Chondrocyte (in vitro differentiated cells): ENCODE measurements at regions not wholly inside any gene's neighbourhood (a gene's known extent, or its start where the extent isn't known, plus 50 kb on each side); places are given as distances from the start of the nearest gene placed in this dataset.
"Not testable (repeated sequence)": the region's sequence is repeated elsewhere in the genome, so short reads cannot be mapped to it uniquely, and the experiment has no call there.

Experiments
- DNase-seq: peaks from one replicate; pipeline ENCODE4 v3.0.0; 2021; ENCODE audit warnings: mixed read lengths, low spot score
- H3K27ac Mint-ChIP-seq: one replicate; pipeline ENCODE4 v1.8.0; 2021; ENCODE audit warnings: mild to moderate bottlenecking, moderate library complexity, mixed read lengths; ENCODE audit not compliant: unreplicated experiment
- H3K27me3 Mint-ChIP-seq: 2 replicates; pipeline ENCODE4 v1.8.0; 2021; ENCODE audit warnings: low read depth, mixed read lengths
- H3K36me3 Mint-ChIP-seq: 2 replicates; pipeline ENCODE4 v1.8.0; 2021; ENCODE audit warnings: low read depth, mixed read lengths
- H3K4me1 Mint-ChIP-seq: 2 replicates; pipeline ENCODE4 v1.8.0; 2021; ENCODE audit warnings: low read depth, mild to moderate bottlenecking, mixed read lengths
- H3K4me3 Mint-ChIP-seq: one replicate; pipeline ENCODE4 v1.8.0; 2021; ENCODE audit warnings: mild to moderate bottlenecking, moderate library complexity, mixed read lengths; ENCODE audit not compliant: unreplicated experiment
- H3K9me3 Mint-ChIP-seq: 2 replicates; pipeline ENCODE4 v1.8.0; 2021; ENCODE audit warnings: low read depth, mixed read lengths
- TF ChIP-seq, protein P1 (sequence below): fragments of 200-600 bp; sonication (generic); IDR thresholded peaks from 2 replicates; pipeline ENCODE4 v1.5.0; 2021; ENCODE audit warnings: antibody characterized with exemption, mild to moderate bottlenecking, moderate library complexity

GRCh38 chr14:88962356-88962755 lies 137.9 kb downstream of the TTC8 start:
- DNase-seq, result no peak
- no peaks in the 10 kb centered on the region for H3K9me3 Mint-ChIP-seq
- no peaks in the 10 kb centered on the region for H3K36me3 Mint-ChIP-seq
- H3K27ac Mint-ChIP-seq, result no peak overlapping the region
- peaks cover 23% of the 10 kb centered on the region for H3K27me3 Mint-ChIP-seq
- TF ChIP-seq, protein P1, sequence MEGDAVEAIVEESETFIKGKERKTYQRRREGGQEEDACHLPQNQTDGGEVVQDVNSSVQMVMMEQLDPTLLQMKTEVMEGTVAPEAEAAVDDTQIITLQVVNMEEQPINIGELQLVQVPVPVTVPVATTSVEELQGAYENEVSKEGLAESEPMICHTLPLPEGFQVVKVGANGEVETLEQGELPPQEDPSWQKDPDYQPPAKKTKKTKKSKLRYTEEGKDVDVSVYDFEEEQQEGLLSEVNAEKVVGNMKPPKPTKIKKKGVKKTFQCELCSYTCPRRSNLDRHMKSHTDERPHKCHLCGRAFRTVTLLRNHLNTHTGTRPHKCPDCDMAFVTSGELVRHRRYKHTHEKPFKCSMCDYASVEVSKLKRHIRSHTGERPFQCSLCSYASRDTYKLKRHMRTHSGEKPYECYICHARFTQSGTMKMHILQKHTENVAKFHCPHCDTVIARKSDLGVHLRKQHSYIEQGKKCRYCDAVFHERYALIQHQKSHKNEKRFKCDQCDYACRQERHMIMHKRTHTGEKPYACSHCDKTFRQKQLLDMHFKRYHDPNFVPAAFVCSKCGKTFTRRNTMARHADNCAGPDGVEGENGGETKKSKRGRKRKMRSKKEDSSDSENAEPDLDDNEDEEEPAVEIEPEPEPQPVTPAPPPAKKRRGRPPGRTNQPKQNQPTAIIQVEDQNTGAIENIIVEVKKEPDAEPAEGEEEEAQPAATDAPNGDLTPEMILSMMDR, result no peak
- no peak overlapping the region for H3K4me3 Mint-ChIP-seq
- no peaks in the 10 kb centered on the region for H3K4me1 Mint-ChIP-seq

- Mint-ChIP-seq H3K4me1 (no peaks in the 10 kb centered on the region), H3K27ac (no peak overlapping the region), H3K36me3 (no peaks in the 10 kb centered on the region), H3K9me3 (no peaks in the 10 kb centered on the region), H3K4me3 (no peak overlapping the region), H3K27me3 (peaks cover 37% of the 10 kb centered on the region)
- DNase-seq, result no peak
- TF ChIP-seq, protein P1, result no peak
These were observed 142.8 kb downstream of the TTC8 start for GRCh38 chr14:88967299-88967698.

DNA sequence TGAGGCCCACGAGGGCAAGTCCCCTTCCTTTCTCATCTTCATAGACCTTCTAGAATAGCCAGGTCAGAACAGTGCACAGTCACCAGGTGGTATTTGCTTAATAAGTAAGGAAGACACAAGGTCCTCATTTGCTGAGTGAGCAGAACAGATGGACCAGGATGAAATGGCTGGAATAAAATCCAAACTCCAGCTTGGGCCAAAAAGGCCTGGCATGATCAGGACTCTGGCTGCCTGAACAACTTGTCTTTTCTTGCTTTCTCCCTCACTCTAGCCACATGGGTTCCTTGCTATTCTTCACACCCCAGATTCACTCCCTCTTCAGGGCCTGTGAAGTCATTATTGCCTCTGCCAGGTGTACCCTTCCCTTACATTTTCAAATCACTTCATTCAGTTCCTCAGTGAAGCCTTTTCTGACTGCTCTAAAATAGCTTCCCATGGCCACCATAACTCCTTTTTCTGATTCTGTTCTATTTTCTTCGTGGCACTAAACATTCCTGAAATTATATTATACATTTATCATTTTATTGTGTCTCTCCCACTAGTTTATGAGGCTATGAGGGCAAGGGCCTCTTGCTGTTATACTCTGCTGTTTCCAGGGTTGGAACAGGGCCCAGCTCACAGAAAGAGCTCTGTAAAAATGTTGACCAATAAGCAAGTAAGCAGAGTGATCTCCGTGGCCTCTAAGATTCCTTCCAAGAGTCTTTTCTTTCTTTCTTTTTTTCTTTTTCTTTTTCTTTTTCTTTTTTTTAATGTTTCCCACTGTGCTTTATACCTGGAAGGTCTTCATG lies 150.8 kb downstream of the TTC8 start:
- H3K9me3 Mint-ChIP-seq, result no peaks in the 10 kb centered on the region
- no peaks in the 10 kb centered on the region for H3K36me3 Mint-ChIP-seq
- peaks cover 24% of the 10 kb centered on the region for H3K27me3 Mint-ChIP-seq
- no peaks in the 10 kb centered on the region for H3K4me1 Mint-ChIP-seq
- H3K27ac Mint-ChIP-seq, result no peak overlapping the region
- no peak overlapping the region for H3K4me3 Mint-ChIP-seq
- TF ChIP-seq, protein P1, result no peak
- no peak for DNase-seq

DNA sequence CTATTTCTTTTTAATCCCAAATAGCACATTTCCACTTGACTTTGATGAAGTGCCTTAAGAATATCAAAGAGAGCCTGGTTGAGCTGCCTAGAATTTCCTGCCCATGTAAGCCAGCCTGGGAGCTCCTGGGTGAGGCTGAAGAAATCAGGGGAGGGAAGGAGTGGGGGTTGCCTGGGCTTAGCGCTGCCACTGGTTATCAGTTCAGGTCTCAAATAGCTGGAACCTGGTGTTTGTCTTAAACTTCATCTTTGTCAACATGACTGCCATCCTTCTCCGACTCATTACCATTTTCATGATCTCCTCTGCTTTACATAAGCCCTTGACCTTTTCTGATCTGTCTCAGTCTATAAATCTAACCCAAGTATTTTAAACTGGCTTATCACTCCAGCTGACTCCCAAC lies 151.5 kb downstream of the TTC8 start:
- Mint-ChIP-seq H3K4me3 (no peak overlapping the region), H3K27me3 (peaks cover 20% of the 10 kb centered on the region), H3K4me1 (no peaks in the 10 kb centered on the region), H3K9me3 (peaks cover under 1% of the 10 kb centered on the region), H3K27ac (no peak overlapping the region), H3K36me3 (no peaks in the 10 kb centered on the region)
- TF ChIP-seq, protein P1, result no peak
- DNase-seq, result no peak

DNA sequence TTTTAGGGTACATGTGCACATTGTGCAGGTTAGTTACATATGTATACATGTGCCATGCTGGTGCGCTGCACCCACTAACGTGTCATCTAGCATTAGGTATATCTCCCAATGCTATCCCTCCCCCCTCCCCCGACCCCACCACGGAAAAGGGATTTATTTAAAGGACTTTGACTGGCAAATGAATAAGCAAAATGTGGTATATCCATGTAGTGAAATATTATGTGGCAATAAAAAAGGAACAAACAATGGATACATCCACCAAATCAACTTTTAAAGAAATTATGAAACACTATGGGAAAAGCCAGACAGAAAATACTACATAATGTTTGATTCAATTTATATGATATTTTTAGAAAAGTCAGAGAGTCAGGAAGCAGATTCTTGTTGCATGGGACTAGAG lies 156.5 kb downstream of the TTC8 start:
- not testable (repeated sequence) for H3K4me1 Mint-ChIP-seq, H3K27ac Mint-ChIP-seq, H3K9me3 Mint-ChIP-seq, DNase-seq, H3K4me3 Mint-ChIP-seq, H3K36me3 Mint-ChIP-seq
- peaks cover 12% of the 10 kb centered on the region for H3K27me3 Mint-ChIP-seq

- H3K4me1 Mint-ChIP-seq, result peaks cover 3% of the 10 kb centered on the region
- no peak overlapping the region for H3K27ac Mint-ChIP-seq
- no peak for DNase-seq
- H3K36me3 Mint-ChIP-seq, result no peaks in the 10 kb centered on the region
- H3K27me3 Mint-ChIP-seq, result peaks cover 9% of the 10 kb centered on the region
- H3K4me3 Mint-ChIP-seq, result no peak overlapping the region
- TF ChIP-seq, protein P1, result no peak
- H3K9me3 Mint-ChIP-seq, result peaks cover 5% of the 10 kb centered on the region
These were observed 157.5 kb downstream of the TTC8 start for GRCh38 chr14:88981948-88982347.
